Esophagus squamous epithelium (tissue), 5 donors: ENCODE measurements at regions not wholly inside any gene's neighbourhood (a gene's known extent, or its start where the extent isn't known, plus 50 kb on each side); places are given as distances from the start of the nearest gene placed in this dataset.

Experiments used
- DNase-seq: peaks from one replicate; lab custom pipeline; 2025; lab: John Stamatoyannopoulos, UW
- H3K27ac ChIP-seq, 4 donors: fragments of 200-600 bp; sonication (generic); one replicate each; pipeline ENCODE4 v1.5.1; 2016 to 2019; ENCODE audit warnings: mild to moderate bottlenecking in 1 of 4
- H3K27me3 ChIP-seq, 4 donors: fragments of 200-600 bp; sonication (generic); 1 replicate in 3 of 4; 2 replicates in 1 of 4; pipeline versions ENCODE4 v1.5.1 to v1.6.0; 2017 to 2021; ENCODE audit warnings: antibody characterized with exemption in 1 of 4
- H3K36me3 ChIP-seq, 3 donors: fragments of 200-600 bp; sonication (generic); one replicate each; pipeline ENCODE4 v1.5.1; 2016 to 2019
- H3K4me1 ChIP-seq, 3 donors: fragments of 200-600 bp; sonication (generic); one replicate each; pipeline ENCODE4 v1.5.1; 2017 to 2019
- H3K4me3 ChIP-seq, 4 donors: fragments of 200-600 bp; sonication (generic); 1 replicate in 3 of 4; 2 replicates in 1 of 4; pipeline ENCODE4 v1.5.1; 2016 to 2019; ENCODE audit warnings: mild to moderate bottlenecking in 2 of 4, moderate library complexity in 1 of 4
- H3K9me3 ChIP-seq, 3 donors: fragments of 200-600 bp; sonication (generic); one replicate each; pipeline ENCODE4 v1.5.1; 2016 to 2019
- CTCF ChIP-seq, 6 experiments: fragments of 450-650 bp in 4 of 6; fragments of 200-600 bp in 2 of 6; sonication (generic) in 2 of 6; IDR thresholded peaks; one replicate each; pipeline ENCODE4 v1.5.1; 2016 to 2019; ENCODE audit warnings: antibody characterized with exemption in 6 of 6, mild to moderate bottlenecking in 4 of 6, moderate library complexity in 4 of 6
- POLR2A ChIP-seq, 4 donors: fragments of 450-650 bp; IDR thresholded peaks; one replicate each; pipeline ENCODE4 v1.6.1; 2017; ENCODE audit warnings: antibody characterized with exemption in 4 of 4, mild to moderate bottlenecking in 4 of 4, moderate library complexity in 3 of 4
- WGBS, 2 donors: methylation state at CpG; one replicate each; pipeline ENCODE4 v1.1.5; 2018; 5-methylcytosine and 5-hydroxymethylcytosine counted together
- intact Hi-C: fragments of 100-400 bp; cut with DNase I; formaldehyde crosslinking; loops from one replicate; pipeline ENCODE4 v1.15.0; 2022
- donor health status: DM: yes; HTN: yes; CAD: no.

- DNase-seq = no peak
- peaks cover 0 to 2% (median 0%) of the 10 kb centered on the region in 3 donors for H3K4me1 ChIP-seq
- no peaks in the 10 kb centered on the region for H3K27me3 ChIP-seq
- WGBS, 2 donors = 77 to 82% methylated on average over 13 of the region's 13 CpGs
- no peaks in the 10 kb centered on the region for H3K36me3 ChIP-seq
- TF ChIP-seq POLR2A (IDR thresholded peaks at IDR 0.05) (no peak), CTCF (IDR thresholded peaks at IDR 0.05) (no peak)
- intact Hi-C loops = no loop called here
- no peak overlapping the region for H3K27ac ChIP-seq
- peak overlapping the region in 3 of 4 donors; percentile 16 to 53 (median 22) for H3K4me3 ChIP-seq
- no peaks in the 10 kb centered on the region for H3K9me3 ChIP-seq
Observed at GRCh38 chr4:107210450-107211239, 174.5 kb upstream of the DKK2 start.

- Histone ChIP-seq H3K27ac (no peak overlapping the region), H3K4me3 (no peak overlapping the region), H3K4me1 (no peaks in the 10 kb centered on the region), H3K27me3 (no peaks in the 10 kb centered on the region), H3K9me3 (no peaks in the 10 kb centered on the region), H3K36me3 (no peaks in the 10 kb centered on the region)
- no peak for TF ChIP-seq CTCF (IDR thresholded peaks at IDR 0.05)
- TF ChIP-seq POLR2A (IDR thresholded peaks at IDR 0.05) = no peak
- intact Hi-C loops = no loop called here
- 75 to 93% methylated on average over 1 to 8 of the region's 8 CpGs for WGBS, 2 donors
- DNase-seq = no peak
Observed at GRCh38 chr4:107203733-107204132, 167.6 kb upstream of the DKK2 start.

GRCh38 chr4:107202744-107203143, 166.6 kb upstream of the DKK2 start:
- H3K9me3 ChIP-seq = no peaks in the 10 kb centered on the region
- no peak overlapping the region for H3K4me3 ChIP-seq
- no peaks in the 10 kb centered on the region for H3K36me3 ChIP-seq
- no peak for DNase-seq
- H3K27me3 ChIP-seq = no peaks in the 10 kb centered on the region
- WGBS, 2 donors = 49 to 55% methylated on average over 7 of the region's 7 CpGs
- TF ChIP-seq POLR2A (IDR thresholded peaks at IDR 0.05) (no peak), CTCF (IDR thresholded peaks at IDR 0.05) (no peak)
- intact Hi-C loops = no loop called here
- no peak overlapping the region for H3K27ac ChIP-seq
- no peaks in the 10 kb centered on the region for H3K4me1 ChIP-seq

GRCh38 chr4:107197121-107197520, 161.0 kb upstream of the DKK2 start:
- DNase-seq = no peak
- intact Hi-C loops = no loop called here
- TF ChIP-seq POLR2A (IDR thresholded peaks at IDR 0.05) (no peak), CTCF (IDR thresholded peaks at IDR 0.05) (no peak)
- H3K4me3 ChIP-seq = no peak overlapping the region
- no peak overlapping the region for H3K27ac ChIP-seq
- H3K9me3 ChIP-seq = no peaks in the 10 kb centered on the region
- no peaks in the 10 kb centered on the region for H3K27me3 ChIP-seq
- no peaks in the 10 kb centered on the region for H3K36me3 ChIP-seq
- H3K4me1 ChIP-seq = no peaks in the 10 kb centered on the region
- WGBS, 2 donors = 56 to 67% methylated on average over 4 of the region's 4 CpGs

- no peak for DNase-seq
- no peaks in the 10 kb centered on the region for H3K27me3 ChIP-seq
- 42 to 65% methylated on average over 2 of the region's 2 CpGs for WGBS, 2 donors
- H3K27ac ChIP-seq = no peak overlapping the region
- H3K36me3 ChIP-seq = no peaks in the 10 kb centered on the region
- no peak overlapping the region for H3K4me3 ChIP-seq
- TF ChIP-seq CTCF (IDR thresholded peaks at IDR 0.05) (no peak), POLR2A (IDR thresholded peaks at IDR 0.05) (no peak)
- H3K9me3 ChIP-seq = no peaks in the 10 kb centered on the region
- H3K4me1 ChIP-seq = no peaks in the 10 kb centered on the region
- intact Hi-C loops = no loop called here
Observed at GRCh38 chr4:107196312-107196711, 160.2 kb upstream of the DKK2 start.
